NCI-H1417 treated with DMSO at 0.1 percent for 48 hours (cell line): ENCODE measurements at regions not wholly inside any gene's neighbourhood (a gene's known extent, or its start where the extent isn't known, plus 50 kb on each side); places are given as distances from the start of the nearest gene placed in this dataset.

Experiments
- DNase-seq: peaks from one replicate; lab custom pipeline; 2025; lab: John Stamatoyannopoulos, UW

DNA sequence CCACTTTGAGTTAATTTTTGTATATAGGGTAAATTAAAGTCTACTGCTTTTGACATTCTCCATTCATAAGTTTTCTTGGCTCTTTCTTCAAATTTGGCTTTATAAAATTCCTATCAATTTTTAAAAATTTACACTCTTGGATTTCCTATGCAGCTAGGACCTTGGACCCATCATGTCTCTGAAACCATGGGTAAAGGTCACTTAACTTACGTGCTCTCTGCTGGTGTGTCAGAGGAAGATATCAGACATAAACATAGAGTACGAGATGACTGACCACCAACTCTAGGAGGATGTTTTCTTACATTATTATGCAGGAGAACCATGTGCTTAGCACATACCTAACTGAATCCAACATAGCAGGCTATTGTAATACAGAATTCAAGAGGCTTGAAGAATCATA, 62.5 kb upstream of the C1GALT1C1 start:
- no peak for DNase-seq

DNA sequence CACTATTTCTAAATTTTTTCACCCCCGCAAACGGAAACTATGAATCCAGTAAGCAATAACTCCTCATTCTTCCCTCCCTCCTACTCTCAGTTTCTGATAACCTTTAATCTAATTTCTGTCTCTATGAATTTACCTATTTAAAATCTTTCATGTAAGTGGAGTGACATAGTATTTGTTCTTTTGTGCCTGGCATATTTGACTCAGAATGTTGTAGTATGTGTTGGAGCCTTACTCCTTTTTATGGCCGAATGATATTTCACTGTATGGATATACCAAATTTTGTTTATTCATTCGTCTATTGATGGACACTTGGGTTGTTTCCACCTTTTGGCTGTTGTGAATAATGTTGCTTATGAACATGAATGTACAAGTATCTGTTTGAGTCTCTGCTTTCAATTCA, 61.1 kb upstream of the C1GALT1C1 start:
- DNase-seq = no peak

DNA sequence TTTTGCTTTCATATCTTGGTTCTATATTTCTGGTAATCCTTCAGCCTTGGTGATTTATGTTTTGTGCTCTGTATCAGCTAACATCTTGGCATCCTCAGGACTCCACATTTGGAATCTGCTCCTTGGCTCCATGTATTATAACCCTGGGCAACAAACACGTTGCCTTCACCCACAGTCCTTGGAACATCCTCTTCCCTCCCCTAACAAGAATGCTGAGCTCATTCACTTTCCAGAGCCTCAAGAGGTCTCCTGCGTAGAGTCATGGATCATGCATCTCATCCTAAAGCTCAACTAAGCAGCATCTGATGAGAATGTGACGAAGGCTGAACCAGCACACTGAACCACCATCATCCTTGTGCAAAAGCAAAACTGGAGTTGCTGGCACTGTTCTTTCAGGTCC, 60.5 kb upstream of the C1GALT1C1 start:
- no peak for DNase-seq

DNA sequence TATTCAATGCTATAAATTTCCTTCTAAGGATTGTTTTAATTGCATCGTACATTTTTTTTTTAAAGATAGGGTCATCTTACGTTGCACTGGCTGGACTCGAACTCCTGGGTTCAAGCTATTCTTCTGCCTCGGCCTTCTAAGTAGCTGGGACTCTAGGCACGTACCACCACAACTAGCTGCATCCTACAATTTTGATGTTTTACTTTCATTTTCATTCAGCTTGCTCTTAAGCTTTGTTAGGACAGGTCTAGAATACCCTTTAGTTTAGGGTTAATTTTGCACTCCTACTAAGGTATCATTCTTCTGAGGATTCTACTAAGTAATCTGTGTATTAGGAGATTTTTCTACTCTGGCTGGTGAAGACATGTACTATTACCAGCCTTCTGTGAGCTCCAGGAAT, 50.2 kb upstream of the C1GALT1C1 start:
- DNase-seq = no peak
